ENCODE measurements at regions not wholly inside any gene's neighbourhood (a gene's known extent, or its start where the extent isn't known, plus 50 kb on each side); places are given as distances from the start of the nearest gene placed in this dataset.
"Not testable (repeated sequence)": the region's sequence is repeated elsewhere in the genome, so short reads cannot be mapped to it uniquely, and the experiment has no call there.

DNA sequence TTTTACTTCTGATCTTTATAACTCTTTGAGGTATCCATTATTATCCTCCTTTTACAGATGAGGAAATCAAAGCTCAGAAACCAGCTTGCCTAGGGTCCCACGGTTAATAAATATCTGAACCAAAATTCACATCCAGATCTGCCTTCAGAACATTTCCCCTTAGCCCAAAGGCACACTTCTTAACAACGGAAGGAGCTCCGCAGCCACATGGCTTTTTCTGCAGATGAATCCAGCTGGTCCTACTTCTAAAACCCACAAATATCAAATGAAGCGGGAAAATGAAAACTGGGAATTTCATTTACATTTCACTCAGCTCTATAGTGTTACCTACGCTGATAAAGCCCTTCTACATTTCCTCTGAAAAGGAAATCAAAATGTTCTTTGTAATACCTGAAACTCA lies 357.0 kb upstream of the ID2 start:
- DNase-seq (ENCODE audit: low read depth, low spot score) = no peak

DNA sequence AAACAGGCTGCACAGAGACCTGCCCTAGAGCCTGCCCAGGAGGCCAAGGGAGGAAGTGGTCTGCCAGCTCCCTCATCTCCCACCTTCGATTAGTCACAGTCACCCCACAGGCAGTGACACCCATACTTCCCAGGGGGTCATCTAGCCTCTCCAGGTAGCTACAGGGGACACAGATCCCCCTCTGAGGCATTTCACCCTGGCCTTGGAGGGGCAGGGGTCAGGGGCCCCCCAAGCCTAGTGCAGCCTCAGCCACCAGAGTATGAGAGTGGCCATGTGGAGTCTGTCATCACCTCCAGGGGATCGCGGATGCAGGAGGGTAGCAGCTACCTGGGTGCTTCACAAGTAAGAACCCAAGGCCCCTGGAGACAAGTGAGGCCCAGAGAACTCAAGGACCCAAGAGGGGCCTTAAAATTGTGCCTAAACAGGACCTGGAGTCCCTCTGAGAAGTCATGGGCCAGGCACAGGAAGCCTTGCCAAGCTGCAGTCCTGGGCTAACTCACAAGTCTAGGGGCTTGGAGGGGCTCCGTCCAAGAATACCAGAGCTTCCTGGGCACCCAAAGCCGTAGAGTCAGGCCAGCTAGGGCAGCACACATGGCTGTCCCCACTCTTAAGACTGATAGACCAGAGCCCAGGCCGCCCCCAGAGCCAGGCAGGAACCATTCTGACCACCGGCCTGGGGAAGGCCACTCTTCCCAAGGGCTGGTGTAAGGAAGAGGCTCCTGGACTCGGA lies 354.3 kb upstream of the ID2 start:
- DNase-seq (ENCODE audit: low read depth, low spot score) = no peak

GRCh38 chr2:8328217-8328616 lies 353.6 kb upstream of the ID2 start:
- DNase-seq (ENCODE audit: low read depth, low spot score) = no peak

- no peak for DNase-seq (ENCODE audit: low read depth, low spot score)
Measured at GRCh38 chr2:8329660-8330622, 351.9 kb upstream of the ID2 start.

DNA sequence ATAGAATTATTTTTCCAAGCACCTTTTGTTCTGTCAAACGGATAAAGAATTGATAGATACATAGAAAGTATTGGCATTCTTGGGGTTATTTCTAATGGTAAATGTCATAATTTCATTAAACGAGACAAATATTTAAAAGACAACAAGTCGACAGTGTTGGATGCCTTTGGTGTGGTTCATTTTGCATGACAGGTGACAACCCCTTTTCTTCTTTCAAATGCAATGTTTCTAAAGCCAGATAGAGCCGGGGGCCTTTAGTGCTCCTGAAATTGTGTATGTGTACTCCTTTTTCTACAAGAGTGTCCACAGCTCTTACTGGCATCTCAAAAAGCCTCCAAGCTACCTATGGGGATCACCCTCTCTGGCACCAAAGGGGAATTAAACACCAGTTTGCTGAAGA lies 350.8 kb upstream of the ID2 start:
- no peak for DNase-seq (ENCODE audit: low read depth, low spot score)

DNA sequence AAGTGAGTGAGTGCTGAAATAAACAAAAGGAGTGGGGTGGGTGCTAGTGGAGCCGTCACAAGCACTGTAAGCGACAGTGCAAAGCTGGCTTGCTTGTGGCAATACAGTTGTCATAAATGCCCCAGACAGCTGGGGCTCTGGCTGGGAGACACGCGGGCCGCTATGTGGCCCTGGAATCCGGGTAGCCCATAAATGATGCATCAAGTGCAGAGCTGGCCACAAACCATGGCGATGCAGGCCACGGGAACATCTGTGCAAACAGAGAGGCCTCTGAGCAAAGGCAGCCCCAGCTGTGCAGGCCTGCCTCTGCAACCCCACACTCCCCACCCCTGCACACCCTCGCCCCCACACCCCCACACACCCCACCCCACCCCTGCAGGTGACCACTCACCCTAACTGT lies 349.2 kb upstream of the ID2 start:
- no peak for DNase-seq (ENCODE audit: low read depth, low spot score)

DNA sequence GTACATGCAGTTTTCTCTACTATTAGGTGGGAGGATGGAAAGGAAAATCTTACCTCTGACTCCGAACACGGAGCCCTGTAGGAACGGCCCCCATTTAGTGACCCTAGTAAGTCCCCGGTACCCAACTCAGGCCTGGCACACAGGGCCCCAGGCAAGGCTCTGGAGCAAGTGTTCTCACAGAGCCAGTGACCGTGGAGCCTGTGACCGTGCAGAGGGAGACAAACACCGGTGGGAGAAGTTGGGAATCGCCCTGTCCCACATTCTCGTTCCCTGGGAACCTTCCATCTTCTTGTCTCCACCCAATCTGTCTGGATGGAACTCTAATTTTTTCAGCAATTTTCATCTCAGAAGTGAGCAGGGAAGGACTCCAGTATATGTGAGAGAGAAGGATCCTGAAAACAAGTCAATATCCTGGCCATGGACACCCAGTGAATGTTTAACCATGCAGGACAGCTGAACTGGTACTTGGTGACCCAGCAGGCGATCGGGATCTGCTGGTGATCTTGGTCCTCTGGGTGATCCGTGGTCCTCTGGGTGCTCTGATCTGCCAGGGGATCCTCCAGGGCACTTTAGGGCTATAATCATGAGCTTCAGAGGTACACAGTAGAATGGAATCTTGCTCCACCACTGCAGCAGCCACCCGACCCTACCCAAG lies 348.6 kb upstream of the ID2 start:
- DNase-seq (ENCODE audit: low read depth, low spot score) = no peak

DNA sequence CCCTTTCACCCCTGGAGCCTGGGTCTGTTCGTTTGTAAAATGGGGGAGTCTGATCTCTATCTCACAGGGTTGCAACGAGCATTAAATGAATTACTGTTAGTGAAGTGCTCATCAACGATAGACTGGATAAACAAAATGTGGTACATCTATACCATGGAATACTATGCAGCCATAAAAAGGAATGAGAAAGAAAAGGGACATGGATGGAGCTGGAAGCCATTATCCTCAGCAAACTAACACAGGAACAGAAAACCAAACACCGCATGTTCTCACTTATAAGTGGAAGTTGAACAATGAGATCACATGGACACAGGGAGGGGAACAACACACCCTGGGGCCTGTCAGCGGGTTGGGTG lies 348.0 kb upstream of the ID2 start:
- DNase-seq (ENCODE audit: low read depth, low spot score) = not testable (repeated sequence)

DNA sequence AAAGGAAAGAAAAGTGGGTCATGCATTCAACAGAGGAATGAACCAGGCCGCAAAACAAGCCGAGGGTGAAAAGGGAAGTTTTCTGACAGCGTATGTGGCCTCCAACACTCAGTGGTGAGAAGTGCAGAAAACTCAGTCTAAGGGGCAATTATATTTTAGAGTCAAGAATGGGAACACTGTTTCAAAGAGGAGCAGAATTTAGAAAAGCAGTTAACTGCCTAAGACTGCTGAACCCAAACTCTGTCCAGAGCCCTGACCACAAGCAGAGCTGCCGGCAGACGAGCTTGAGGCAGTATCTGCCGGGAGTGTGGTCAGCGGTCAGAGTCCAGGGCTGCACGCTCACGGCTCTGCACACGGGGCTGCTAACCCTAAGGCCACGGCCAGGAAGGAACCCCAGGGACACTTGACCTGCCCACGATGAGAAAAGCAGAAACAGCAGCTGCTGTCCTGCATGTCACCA lies 347.0 kb upstream of the ID2 start:
- no peak for DNase-seq (ENCODE audit: low read depth, low spot score)

DNA sequence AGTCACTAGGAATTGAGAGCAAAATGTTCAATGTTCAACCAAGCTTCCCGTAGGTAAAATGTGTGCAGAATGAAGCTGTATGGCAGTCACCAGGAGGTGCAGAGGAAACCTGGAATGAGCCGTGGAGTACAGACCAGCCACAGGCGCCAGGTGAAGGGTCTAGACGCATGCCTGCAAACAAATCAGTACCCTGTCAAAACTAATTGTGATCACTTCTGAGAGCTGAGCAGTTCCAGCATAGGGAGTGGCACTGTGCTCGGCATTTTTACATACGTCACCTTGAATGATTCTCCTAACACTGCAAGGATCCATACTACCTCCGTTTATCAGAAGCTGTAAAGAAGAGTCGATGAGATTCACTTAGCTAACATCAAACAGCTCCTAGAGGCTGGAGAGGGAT lies 346.1 kb upstream of the ID2 start:
- DNase-seq (ENCODE audit: low read depth, low spot score) = no peak

- DNase-seq (ENCODE audit: low read depth, low spot score) = no peak
Measured at GRCh38 chr2:8337321-8337720, 344.5 kb upstream of the ID2 start.

DNA sequence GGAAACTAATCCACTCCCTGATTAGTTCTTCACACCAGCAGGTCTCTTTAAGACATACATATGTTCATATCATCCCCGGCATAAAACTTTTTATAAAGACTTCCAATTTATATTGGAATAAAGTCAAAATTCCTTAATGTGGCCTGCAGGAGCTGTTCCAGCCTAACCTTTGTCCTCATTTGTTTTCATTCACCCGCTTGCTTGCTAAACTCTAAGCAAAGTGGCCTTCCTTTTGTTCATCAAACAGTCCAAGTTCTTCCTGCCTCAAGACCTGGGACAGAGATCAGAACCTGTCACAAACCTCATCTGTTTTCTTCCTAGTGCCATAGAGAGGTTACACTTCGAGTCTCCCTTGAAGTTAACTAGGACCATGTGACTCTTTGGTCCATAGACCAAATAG lies 339.4 kb upstream of the ID2 start:
- DNase-seq (ENCODE audit: low read depth, low spot score) = no peak

- no peak for DNase-seq (ENCODE audit: low read depth, low spot score)
Measured at GRCh38 chr2:8343031-8343430, 338.8 kb upstream of the ID2 start.

GRCh38 chr2:8344144-8345097 lies 337.4 kb upstream of the ID2 start:
- DNase-seq (ENCODE audit: low read depth, low spot score) = no peak

- DNase-seq (ENCODE audit: low read depth, low spot score) = no peak
Measured at GRCh38 chr2:8345200-8345599, 336.7 kb upstream of the ID2 start.

DNA sequence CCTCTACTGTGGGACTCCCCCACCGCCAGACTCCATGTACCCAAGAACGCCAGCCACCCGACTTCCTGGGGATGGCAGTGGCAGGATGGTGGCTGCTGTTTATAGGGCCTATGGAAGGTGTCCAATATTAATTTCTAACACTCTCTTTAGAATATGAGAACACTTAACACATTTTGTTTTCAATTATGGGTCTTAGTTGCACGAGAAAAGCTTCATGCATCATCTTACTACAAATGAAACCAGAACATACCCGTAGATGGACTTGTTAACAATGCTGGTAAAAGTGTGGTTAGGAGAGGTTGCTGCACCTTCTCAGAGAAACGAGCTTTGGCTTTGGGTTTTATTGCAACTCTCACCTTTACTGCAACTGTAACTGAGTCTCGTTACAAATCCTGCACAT lies 335.6 kb upstream of the ID2 start:
- no peak for DNase-seq (ENCODE audit: low read depth, low spot score)

- no peak for DNase-seq (ENCODE audit: low read depth, low spot score)
Measured at GRCh38 chr2:8346706-8347430, 335.0 kb upstream of the ID2 start.

- not testable (repeated sequence) for DNase-seq (ENCODE audit: low read depth, low spot score)
Measured at GRCh38 chr2:8348911-8349310, 332.9 kb upstream of the ID2 start.

- no peak for DNase-seq (ENCODE audit: low read depth, low spot score)
Measured at GRCh38 chr2:8352296-8352695, 329.6 kb upstream of the ID2 start.

GRCh38 chr2:8352989-8353388 lies 328.9 kb upstream of the ID2 start:
- no peak for DNase-seq (ENCODE audit: low read depth, low spot score)

Measured in ELF-1 (cell line).